ENCODE measurements at regions not wholly inside any gene's neighbourhood (a gene's known extent, or its start where the extent isn't known, plus 50 kb on each side); places are given as distances from the start of the nearest gene placed in this dataset.

DNA sequence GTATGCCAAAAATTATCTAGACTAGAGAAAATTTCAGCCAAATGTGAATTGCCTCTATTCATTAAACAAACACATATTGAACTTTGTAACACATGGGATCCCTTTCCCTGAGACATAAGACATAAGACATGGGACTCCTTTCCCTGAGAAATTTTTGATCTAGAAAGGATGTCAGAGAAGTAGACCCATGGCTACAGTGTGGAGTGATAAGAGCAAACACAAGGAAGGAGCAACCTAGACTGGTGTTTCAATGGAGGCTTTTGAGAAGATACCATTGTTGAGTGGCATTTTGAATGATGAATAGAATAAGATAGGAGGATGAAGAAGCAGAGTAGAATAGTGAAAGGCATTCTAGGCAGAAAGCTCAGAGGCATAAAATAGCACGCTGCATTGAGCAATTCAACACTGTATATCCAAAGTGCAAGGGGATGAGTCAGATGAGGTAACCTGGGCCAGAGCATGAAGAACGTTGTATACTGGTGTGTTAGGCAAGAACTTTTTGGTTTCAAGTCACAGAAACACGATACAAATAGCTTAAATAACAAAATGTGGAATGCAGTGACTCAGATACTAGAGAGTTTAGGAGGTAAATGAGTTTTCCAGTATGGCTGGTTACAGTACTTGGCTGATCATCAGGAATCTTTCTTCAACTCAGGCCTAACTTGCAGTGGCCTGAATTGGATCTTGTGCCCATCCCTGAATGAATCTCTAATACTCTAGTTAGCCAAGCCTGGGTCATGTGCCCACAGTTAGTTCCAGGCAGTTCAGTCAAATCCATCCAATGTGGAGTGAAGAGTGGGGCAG, 129.8 kb upstream of the TANK start:
- peak overlapping the region; percentile 22 to 54 for H3K27ac ChIP-seq
- TF ChIP-seq, protein P1, sequence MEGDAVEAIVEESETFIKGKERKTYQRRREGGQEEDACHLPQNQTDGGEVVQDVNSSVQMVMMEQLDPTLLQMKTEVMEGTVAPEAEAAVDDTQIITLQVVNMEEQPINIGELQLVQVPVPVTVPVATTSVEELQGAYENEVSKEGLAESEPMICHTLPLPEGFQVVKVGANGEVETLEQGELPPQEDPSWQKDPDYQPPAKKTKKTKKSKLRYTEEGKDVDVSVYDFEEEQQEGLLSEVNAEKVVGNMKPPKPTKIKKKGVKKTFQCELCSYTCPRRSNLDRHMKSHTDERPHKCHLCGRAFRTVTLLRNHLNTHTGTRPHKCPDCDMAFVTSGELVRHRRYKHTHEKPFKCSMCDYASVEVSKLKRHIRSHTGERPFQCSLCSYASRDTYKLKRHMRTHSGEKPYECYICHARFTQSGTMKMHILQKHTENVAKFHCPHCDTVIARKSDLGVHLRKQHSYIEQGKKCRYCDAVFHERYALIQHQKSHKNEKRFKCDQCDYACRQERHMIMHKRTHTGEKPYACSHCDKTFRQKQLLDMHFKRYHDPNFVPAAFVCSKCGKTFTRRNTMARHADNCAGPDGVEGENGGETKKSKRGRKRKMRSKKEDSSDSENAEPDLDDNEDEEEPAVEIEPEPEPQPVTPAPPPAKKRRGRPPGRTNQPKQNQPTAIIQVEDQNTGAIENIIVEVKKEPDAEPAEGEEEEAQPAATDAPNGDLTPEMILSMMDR (IDR thresholded peaks at IDR 0.05): no peak
- no peak overlapping the region for H3K4me3 ChIP-seq
- no peak for DNase-seq (ENCODE audit: low spot score)

DNA sequence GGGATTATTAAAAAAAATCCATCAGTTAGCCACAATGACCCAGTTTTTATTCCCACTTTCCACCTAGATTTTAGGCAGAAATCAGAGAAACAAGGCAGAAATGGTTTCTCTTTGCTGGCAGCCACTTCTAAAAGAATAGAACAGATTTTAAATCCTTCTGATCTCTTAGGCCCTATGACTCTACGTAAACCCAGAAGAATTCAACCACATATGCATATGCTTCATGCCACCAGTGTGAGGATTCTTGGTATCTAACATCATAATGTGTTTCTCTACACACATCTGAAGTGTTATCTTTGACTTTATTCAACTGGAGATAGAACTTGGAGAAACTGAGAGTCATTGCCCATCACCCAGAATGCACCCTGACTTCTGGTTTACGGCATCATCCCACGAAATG, 128.7 kb upstream of the TANK start:
- TF ChIP-seq, protein P1 (IDR thresholded peaks at IDR 0.05): no peak
- H3K27ac ChIP-seq: no peak overlapping the region
- DNase-seq (ENCODE audit: low spot score): no peak
- no peak overlapping the region for H3K4me3 ChIP-seq

DNA sequence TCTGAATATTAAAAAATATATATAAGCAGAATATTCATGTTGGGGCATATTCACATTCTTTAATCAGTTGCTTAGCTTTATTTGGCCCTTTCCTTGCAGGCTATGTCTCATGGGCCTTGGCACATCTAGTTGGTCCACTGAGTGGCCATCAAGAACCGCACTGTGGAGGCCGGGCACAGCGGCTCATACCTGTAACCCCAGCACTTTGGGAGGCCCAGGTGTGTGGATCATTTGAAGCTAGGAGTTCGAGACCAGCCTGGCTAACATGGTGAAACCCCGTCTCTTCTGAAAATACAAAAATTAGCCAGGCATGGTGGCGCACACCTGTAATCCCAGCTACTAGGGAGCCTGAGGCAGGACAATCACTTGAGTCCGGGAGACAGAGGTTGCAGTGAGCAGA, 127.6 kb upstream of the TANK start:
- H3K27ac ChIP-seq: no peak overlapping the region
- H3K4me3 ChIP-seq: no peak overlapping the region
- DNase-seq (ENCODE audit: low spot score): no peak
- TF ChIP-seq, protein P1 (IDR thresholded peaks at IDR 0.05): no peak

DNA sequence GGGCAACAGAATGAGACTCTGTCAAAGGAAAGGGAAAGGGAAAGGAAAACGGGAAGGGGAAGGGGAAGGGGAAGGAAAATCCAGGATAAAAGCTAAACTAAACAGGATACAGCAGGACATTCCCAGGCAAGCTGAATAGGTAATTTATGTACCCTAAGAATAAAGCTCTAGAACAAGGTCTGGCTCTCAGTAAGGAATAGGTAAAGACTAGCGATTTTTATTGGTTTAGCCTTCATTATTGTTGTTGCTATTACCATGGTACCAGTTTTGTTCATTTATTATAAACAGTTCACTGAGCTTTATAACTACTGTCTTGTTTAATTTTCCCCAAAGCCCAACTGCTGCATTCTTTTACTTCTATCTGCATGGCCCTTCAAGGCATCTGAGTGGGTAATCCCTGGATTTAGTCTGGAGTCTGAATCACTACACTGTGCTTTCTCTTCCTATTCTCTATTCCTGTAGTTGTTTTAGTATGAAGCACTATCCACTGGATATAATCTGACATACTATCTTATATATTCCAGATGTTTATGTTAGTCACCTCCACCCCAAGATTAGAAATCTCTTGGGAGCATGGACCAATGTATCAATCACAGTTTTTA, 127.1 kb upstream of the TANK start:
- DNase-seq (ENCODE audit: low spot score): no peak
- H3K27ac ChIP-seq: no peak overlapping the region
- TF ChIP-seq, protein P1 (IDR thresholded peaks at IDR 0.05): no peak
- H3K4me3 ChIP-seq: no peak overlapping the region

DNA sequence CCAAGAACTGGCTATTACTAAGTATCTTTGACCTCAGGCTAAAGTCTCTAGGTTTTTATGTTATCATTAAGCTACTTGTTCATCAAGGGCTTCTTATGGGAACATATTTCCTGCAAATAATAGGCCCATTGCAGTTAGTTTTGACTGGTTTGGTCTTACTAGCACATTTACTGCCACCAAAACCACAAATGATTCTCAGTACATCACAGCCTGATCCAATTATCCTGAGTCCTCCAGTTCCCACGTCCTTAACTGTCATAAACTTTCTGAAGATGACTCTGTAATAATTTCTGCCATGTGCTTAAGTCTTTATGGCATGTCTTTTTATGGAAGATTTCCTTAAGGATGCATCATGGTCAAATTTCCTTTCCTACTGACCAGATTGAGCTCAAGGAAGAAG, 123.3 kb upstream of the TANK start:
- TF ChIP-seq, protein P1 (IDR thresholded peaks at IDR 0.05): no peak
- H3K27ac ChIP-seq: no peak overlapping the region

DNA sequence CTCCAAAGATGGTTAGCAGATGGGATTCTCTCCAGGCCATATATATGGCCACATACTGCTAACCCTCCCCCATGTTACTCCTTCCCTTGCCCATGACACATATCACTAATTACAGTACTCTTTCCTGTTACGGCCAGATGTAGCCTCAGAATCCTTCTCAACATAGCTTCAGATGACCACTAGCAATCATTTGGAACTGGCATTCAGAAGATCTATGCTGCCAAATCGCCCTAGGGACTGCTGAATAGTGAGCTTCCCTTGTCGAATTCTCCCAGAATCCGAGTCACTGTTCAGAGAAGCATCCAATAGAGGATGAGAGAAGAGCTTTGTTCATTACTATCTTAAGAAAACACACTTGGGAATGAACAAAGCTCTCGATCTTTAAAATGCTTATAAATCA, 121.2 kb upstream of the TANK start:
- no peak for DNase-seq (ENCODE audit: low spot score)
- no peak overlapping the region for H3K27ac ChIP-seq
- TF ChIP-seq, protein P1 (IDR thresholded peaks at IDR 0.05): no peak
- no peak overlapping the region for H3K4me3 ChIP-seq

More for the DNA sequence above, 123.3 kb upstream of the TANK start:
- H3K4me3 ChIP-seq: no peak overlapping the region
- DNase-seq (ENCODE audit: low spot score): no peak

DNA sequence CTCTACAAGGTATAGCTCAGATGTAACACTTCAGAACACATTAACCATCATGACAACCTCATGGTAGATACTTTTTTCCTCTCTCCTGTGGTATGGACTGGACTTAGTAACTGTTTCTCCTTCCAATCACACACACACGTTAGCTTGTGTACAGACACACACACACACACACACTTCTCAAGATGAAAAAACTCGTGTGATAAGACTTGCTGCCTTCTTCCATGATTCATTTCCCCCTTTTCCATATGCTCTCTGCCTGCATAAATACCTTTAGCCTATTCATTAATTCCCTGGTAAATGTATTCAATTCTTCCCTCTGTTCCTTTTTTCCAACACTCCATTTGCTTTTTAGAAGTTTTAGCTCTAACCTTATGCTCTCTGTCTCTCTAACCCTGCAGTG, 118.9 kb upstream of the TANK start:
- no peak for DNase-seq (ENCODE audit: low spot score)
- TF ChIP-seq, protein P1 (IDR thresholded peaks at IDR 0.05): no peak
- no peak overlapping the region for H3K4me3 ChIP-seq
- H3K27ac ChIP-seq: no peak overlapping the region

All from coronary artery (tissue), 2 donors.